ENCODE measurements at regions not wholly inside any gene's neighbourhood (a gene's known extent, or its start where the extent isn't known, plus 50 kb on each side); places are given as distances from the start of the nearest gene placed in this dataset.

DNA sequence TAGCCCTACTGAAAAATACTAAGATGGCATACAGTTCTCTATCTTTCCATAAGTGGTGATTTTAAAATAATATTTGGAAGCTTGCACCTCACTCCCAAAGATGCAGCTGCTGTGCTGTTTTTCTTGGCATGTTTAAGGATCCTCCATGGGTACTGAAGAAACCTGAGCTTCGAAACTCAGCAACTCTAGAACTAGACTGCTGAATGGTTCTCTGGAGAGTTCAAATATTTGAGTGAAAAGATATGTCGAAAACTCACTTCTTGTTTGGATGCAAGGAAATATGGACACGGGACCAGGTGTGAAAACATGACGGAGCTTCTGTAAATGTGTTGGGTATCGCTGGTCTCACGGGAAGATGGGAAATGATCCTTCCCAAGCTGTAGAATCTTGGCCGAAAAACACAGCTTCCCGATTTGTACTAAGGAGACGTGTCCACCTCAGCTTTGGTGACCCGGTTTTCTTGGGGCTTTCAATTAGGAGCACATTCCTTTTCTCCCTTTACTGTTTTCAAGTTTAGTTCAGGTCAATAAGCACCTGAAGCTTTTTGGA is 543.8 kb upstream of the NRP1 start:
- TF ChIP-seq, protein P1, sequence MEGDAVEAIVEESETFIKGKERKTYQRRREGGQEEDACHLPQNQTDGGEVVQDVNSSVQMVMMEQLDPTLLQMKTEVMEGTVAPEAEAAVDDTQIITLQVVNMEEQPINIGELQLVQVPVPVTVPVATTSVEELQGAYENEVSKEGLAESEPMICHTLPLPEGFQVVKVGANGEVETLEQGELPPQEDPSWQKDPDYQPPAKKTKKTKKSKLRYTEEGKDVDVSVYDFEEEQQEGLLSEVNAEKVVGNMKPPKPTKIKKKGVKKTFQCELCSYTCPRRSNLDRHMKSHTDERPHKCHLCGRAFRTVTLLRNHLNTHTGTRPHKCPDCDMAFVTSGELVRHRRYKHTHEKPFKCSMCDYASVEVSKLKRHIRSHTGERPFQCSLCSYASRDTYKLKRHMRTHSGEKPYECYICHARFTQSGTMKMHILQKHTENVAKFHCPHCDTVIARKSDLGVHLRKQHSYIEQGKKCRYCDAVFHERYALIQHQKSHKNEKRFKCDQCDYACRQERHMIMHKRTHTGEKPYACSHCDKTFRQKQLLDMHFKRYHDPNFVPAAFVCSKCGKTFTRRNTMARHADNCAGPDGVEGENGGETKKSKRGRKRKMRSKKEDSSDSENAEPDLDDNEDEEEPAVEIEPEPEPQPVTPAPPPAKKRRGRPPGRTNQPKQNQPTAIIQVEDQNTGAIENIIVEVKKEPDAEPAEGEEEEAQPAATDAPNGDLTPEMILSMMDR (conservative IDR thresholded peaks at IDR 0.05 in 1 of 2, IDR thresholded peaks at IDR 0.05 in 1 of 2; ENCODE audit: low read depth in 1 of 2, low read length in 2 of 2) = no peak
- no peak for TF ChIP-seq EZH2 (IDR thresholded peaks at IDR 0.05; ENCODE audit: low read length, missing control alignments)
